HG02970 (cell line): ENCODE measurements at regions not wholly inside any gene's neighbourhood (a gene's known extent, or its start where the extent isn't known, plus 50 kb on each side); places are given as distances from the start of the nearest gene placed in this dataset.
"Not testable (repeated sequence)": the region's sequence is repeated elsewhere in the genome, so short reads cannot be mapped to it uniquely, and the experiment has no call there.

ENCODE experiments used
- ATAC-seq: cut with Tn5 transposase; IDR thresholded peaks from one replicate; pipeline ENCODE4 v1.9.1; 2021; ENCODE audit warnings: mild to moderate bottlenecking, moderate library complexity, moderate number of reproducible peaks; ENCODE audit not compliant: unreplicated experiment, low FRiP score

DNA sequence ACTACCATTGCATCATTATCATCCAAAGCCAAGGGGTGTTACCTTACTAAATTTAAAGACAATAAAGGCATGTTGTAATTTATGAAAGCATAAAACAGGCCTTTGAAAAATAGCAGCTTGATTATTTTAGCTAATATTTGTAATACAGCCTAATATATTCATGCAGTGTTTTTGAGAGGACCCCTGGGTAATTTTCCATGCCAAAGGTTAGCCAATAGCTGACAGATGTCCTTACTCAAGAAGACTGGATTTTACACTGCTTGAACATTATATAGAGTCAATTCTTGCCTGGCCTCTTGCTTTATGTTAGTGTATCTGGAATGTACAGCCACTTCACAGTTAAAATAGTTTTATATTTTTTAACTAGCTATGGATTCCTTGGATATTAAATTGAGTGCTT lies 337.8 kb upstream of the PAPPA start:
- no peak for ATAC-seq

DNA sequence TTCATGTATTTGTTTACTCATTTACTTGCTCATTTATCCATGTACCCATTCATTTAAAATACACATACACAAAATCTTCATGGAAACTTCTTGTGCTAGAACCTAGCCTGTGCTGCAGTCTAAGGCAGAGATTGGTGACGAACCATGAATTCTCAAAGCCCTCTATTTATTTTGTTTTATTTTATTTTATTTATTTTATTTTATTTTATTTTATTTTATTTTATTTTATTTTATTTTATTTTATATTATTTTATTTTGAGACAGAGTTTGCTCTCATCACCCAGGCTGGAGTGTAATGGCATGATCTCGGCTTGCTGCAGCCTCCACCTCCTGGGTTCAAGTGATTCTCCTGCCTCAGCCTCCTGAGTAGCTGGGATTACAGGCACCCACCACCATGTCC lies 334.9 kb upstream of the PAPPA start:
- ATAC-seq = not testable (repeated sequence)

DNA sequence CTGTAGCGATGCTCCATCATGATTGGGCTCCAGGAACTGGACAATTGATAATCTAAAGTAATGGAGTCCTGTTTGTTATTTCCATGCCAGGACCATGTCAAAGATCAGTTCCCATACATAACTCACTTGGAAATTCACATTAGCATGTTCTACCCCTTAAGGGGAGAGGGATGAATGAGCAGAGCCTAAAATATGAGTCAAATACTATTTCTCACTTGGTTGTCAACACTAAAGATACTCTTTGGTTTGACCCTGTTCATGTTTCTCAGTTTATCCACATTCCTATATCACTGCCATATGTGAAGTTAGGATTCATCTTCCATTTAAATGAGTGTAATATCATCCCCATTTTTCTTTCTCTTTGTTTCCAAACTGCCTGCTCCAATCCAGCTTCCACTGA lies 321.6 kb upstream of the PAPPA start:
- no peak for ATAC-seq

DNA sequence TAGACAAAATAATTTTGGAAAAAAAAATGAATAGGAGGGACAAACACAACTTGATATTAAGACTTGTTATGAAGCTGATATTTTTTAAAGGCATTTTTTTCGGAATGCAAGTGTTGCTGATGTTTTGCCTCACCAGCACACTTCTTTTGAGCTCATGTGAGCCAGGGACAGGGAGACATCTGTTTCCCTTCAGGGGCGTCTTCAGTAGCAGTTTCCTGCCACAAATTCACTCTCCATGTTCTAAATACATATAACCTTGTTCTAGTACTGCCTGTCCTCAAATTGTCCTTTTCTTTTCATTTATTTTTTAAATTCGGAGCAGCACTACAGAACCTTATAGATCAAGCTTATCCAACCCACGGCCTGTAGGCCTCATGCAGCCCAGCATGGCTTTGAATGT lies 316.0 kb upstream of the PAPPA start:
- ATAC-seq = no peak

DNA sequence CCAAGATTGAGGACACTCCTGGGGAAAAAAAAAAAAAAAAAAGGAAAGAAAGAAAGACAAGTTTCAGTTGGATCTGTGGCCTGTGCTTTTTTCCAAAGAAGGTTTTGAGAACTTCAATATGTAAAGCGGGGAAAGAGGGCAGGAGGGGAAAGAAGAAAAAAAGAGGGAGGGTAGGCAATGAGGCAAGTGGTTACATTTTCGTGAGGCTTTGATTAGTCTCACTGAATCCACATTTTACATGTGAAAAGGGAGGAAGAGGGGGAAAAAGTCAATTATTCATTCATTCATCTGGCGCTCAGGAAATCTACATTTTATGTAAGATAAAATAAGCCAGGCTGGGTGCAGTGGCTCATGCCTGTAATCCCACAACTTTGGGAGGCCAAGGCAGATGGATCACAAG lies 315.2 kb upstream of the PAPPA start:
- ATAC-seq = no peak

DNA sequence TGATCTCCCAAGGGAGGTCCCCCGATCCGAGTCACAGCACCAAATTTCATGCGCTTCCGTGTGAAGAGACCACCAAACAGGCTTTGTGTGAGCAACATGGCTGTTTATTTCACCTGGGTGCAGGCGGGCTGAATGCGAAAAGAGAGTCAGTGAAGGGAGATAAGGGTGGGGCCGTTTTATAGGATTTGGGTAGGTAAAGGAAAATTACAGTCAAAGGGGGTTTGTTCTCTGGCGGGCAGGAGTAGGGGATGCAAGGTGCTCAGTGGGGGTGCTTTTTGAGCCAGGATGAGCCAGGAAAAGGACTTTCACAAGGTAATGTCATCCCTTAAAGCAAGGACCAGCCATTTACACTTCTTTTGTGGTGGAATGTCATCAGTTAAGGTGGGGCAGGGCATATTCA lies 309.2 kb upstream of the PAPPA start:
- not testable (repeated sequence) for ATAC-seq

DNA sequence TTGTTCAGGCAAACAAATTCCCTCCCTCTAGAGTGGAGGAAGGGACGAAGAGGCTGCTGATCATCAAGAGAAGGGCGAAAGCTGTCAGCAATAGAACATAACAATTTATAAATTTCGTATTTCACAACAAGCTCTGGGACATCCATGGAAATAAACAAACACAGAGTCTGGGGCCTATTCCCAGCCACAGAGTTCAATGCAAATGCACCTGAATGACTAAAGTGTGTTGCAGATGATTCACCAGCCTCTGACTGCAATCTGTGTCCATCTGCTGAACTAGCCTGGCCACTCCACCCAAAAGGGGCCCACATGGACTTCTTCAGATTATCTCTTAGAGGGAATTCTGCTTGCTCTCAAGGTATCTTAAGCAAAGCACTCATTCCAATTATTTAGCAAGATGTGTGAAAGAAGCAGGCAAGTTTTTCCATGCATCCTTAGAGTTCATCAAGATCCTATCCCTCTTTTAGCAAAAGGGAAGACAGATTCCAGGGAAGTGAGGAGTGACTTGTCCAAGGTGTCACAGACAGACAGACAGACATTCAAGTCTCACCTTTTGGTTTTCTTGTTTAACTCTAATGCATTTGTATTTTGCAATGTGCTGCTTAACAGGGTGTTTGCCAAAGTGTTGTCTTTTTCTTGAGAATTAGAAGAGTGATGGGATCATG lies 307.8 kb upstream of the PAPPA start:
- ATAC-seq = no peak

DNA sequence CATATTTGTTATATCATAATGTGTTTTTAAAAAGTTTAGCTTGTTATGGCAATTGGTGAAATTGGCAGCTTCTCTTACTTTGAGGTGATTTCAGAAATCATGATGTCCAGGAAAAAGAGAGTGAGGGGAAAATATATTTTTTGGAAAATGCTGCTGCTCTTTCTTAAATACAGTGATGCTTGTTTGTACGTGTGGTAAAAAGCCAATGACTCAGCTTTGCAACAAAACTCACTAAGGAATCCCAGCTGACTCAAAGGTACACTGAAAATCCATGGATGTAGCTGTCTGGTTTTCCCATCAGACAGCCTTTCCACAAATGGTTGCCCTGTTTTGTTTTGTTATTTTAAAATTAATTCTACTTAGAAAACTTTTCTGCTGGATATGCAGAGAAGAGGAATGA lies 306.4 kb upstream of the PAPPA start:
- no peak for ATAC-seq

DNA sequence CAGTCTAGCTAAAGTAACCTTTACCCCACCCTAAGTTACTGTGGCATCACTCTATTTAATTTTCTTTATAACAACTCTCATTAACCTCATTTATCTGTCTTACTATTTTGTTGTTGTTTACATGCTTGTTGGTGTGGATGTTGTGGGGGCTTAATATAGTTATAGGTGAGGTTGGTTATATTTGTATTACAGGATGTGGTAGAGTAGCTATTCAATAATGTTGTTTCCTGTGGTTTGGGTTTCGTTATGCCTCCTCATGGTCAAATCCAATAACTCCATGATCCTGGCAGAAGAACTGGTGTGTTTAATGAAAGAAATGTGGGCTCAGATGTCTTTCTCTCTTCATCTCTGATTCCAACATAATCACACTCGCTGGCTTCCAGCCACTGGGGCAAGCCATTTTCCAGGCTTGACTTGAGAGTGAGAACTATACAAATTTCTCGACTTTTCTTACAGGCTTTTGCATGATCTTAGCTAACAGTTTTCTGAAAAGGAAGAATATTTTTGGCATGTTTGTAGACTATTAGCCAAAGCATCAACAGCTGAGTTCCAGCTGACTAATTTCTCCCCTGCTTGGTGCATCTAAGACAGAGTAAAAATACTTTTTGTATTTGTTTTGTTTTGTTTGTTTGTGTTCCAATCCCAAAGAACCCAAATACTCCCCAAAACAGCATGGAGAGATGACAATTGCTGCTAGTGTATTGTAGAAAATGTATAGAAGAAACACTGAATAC lies 303.7 kb upstream of the PAPPA start:
- ATAC-seq = no peak

DNA sequence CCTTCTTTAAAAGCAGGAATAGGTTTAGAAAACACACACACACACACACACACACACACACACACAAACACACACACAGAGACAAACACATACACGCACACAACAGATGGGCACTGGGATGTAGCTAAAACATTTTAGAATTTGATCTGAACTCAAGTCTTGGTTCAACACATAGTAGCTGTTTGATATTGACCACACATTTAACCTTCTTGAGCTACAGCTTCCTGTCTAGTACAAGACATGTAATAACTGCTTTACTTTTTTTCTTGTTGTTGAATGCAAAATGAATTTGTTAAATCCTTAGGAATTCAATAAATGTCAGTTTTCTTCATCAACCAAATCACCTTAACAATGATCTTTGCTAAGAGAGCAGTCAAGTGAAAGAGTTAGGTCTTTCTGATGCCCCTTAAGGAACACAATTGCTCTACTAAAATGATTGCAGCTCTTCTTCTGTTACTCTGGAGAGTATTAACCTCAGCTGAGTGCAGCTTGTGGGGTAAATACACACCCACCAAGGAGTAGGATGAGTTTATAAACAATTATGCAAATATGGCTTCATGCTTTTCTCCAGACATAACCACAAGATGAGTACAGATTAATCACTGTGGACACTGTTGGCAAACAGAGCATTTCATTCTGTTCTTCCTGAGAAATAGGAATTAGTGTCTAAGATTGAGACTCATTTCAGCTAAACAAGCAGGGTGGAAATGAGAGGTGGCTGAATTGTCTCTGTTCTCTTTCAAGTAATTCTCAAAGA lies 302.9 kb upstream of the PAPPA start:
- ATAC-seq = no peak

DNA sequence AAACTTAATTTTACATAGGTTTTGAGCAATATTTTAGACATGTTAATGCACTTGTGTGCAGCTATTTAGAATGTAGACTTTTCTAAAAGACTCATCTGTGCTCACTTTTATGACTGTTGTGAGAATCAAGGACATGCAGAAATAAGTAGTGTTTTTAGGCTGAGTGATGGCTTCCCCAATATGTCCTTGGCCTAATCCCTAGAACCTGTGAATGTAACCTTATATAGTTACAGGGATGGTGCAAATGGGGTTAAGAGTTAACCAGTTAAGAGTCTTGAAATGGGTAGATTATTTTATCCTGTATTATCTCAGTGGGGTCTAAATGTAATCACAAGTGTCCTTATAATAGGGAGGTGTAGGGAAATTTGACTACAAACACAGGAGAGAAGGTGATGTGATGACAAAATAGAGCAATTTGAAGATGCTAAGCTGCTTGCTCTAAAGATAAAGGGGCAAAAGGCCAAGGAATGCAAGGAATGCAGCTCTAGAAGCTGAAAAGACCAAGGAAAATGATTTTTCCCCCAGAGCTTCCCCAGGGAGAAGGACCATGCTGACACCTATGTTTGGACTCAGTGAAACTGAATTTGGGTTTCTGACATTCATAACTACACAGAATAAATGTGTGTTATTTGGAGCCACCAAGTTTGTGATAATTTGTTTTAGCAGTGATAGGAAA lies 298.0 kb upstream of the PAPPA start:
- no peak for ATAC-seq

DNA sequence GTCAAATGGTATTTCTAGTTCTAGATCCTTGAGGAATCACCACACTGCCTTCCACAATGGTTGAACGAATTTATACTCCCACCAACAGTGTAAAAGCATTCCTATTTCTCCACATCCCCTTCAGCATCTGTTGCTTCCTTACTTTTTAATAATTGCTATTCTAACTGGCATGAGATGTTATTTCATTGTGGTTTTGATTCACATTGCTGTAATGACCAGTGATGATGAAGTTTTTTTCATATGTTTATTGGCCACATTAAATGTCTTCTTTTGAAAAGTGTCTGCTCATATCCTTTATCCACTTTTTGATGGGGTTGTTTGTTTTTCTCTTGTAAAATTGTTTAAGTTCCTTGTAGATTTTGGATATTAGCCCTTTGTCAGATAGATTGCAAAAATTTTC lies 295.2 kb upstream of the PAPPA start:
- not testable (repeated sequence) for ATAC-seq

DNA sequence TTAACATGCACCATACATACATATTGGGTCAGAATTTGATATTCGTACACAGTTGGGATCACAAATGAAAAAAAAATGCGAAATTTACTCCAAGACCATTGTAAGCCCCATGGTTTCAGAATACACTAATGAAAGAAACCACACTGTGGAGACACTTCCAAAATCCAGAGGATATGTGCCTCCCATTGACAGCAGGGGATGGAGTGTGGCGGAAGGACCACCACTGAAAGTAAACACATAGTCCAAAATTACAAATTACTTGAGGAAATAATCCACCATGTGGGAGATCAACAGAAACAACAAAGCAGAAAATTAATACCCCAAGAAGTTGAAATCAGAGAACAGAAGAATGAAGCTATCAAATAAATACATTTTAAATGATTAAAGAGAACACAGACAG lies 291.6 kb upstream of the PAPPA start:
- ATAC-seq = no peak

DNA sequence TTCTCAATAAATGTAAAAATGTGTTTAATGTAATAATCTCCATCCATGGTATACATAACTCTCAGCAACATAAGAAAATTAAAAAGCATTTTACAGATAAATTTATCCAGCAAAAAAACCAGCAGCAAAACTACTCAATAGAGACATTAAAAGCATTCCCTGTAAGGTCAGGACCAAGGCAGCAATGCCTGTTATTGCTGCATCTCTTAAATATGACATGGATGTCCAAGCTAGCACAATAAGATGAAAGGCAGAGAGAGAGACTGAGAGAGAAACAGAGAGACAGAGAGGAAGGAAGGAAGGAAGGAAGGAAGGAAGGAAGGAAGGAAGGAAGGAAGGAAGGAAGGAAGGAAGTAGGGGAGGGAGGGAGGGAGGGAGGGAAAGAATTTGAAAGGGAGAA lies 289.0 kb upstream of the PAPPA start:
- ATAC-seq = no peak

DNA sequence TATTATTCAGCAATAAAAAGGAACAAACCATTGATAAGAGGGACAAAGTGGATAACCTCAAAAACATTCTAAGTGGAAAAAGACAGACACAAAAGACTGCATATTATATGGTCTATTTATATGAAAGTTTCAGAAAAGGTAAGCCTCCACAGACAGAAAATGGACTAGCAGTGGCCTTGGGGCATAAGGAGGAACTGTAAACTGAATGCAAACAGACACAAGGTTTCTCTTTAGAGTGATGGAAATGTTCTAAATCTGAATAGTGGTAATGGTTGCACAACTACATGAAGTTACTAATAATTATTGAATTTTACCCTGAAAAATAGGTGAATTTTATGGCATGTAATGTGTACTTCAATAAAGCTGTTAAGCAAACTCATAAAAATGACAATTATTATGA lies 286.3 kb upstream of the PAPPA start:
- no peak for ATAC-seq

DNA sequence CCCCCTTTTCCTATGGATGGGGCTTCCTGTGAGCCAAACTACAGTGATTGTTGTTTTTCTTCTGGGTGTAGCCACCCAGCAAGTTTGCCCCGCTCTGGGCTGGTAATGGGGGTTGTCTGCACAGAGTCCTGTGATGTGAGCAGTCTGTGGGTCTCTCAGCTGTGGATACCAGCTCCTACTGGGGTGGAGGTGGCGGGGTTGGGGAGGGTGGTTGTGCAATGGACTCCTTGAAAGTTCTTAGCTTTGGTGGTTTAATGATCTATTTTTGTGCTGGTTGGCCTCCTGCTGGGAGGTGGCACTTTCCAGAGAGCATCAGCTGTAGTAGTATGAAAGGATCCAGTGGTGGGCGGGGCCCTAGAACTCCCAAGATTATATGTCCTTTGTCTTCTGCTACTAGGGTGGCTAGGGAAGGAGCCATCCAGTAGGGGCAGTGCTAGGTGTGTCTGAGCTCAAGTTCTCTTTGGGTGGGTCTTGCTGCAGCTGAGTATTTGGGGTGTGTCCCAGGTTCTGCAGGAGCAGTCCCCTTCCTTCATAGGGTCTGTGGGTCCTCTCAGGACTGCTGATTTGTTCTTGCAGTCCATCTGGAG lies 275.6 kb upstream of the PAPPA start:
- ATAC-seq = no peak

DNA sequence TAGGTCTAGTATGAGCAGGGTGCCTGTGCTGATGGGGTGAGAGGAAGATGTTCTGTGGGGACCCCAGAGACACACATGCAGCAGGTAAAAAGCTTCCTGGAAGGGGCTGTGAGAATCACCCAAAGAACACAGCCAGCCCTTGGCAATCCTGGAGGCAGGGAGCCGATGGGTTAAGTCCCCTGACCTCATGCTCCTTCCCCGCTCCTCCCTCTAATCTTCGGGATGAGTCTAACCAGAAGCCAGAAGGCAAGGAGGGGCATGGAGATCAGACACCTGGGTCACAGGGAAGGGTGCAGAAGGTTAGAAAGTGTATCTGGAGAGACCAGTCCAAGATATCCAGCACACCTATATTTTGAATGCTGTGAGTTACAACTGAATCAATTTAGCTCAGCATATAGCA lies 274.1 kb upstream of the PAPPA start:
- no peak for ATAC-seq

DNA sequence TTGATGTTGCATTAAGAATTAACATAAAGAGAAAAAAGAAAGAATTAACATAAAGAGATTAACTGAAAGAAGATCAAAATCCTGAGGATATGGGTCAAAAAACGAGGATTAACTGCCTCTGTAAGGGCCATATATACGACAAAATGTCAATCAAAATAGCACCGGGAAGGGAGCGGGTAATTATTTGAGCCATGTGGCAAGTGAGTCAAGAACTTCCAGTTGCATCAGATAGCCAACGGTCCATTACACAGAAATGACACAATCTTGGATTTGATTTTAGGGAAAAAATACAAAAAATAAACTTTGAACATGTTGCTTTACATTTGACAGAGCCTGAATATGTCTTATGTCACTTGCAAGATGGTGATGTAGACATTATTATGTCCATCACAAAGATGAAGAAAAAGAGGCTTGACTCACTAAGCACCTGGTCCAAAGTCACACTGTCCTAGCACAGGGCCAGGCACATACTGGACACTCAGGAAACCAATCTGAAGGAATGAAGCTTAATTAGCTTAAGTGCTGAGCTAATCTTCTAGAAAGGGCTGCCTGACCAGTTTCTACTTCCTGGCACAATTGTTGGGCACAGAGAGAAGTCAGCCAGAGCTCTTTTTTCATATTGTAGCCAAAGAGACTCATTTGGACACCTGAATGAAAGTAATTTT lies 273.2 kb upstream of the PAPPA start:
- no peak for ATAC-seq

DNA sequence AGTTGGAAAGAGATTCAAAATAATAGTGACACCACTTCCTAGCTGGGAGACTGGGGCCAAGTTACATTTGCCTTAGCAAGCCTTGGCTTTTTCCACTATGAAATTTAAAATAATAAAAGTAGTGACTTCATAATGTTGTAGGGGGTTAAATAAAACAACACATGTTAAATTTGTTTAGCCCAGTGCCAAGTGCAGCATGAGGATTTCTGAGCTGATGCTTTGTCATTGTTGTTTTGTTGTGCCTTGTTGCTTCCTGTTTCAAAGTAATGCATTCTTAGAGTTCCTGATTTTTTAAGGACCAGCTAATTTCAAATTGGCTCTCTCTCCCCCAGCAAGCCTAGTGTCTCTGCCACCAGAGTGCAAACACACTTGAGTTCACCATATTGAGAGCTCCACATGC lies 270.7 kb upstream of the PAPPA start:
- ATAC-seq = no peak
